Esophagus mucosa (tissue), 1 donor: ENCODE measurements at regions not wholly inside any gene's neighbourhood (a gene's known extent, or its start where the extent isn't known, plus 50 kb on each side); places are given as distances from the start of the nearest gene placed in this dataset.

ENCODE experiments used
- ATAC-seq: fragments of 200-7000 bp; cut with Tn5 transposase; one replicate; pipeline ENCODE4 v1.9.1; 2020
- donor health status: DM: yes; HTN: yes; CAD: no.

DNA sequence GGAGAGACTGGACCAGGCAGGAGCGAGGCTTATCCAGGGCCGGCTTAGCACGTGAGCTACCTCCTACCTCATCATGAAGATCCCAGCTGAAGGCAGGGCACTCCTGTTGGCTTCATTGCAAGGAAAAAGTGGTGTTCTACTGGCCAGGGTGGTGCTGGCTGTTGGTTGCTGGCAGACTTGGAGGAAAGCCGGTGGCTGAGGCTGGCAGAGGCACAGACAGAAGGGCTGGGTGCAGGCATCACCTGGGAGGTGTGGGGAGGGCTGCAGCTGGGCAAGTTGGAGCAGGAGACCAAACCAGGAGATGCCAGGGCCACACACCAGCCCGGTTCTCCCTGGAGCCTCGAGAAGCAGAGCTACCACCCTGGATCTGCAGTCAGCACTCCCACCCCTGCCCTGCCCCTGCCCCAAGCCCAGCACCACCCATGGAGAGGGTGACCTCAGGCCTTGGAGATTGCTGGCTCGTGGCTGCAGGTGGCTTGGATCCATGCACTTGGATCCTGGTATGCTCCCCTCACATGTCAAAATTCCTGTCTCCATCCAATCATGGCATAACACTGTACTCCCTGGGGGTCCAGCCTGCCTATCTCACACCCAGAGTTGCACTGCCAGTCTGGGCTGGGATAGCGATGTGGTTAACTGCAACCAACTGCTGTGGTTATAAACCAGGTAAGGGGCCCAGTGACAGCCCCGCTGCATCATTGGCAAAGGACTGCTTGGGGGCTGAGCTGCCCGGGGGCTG, 49.7 kb downstream of the GLI2 start:
- ATAC-seq, result peak; percentile 88

- ATAC-seq, result no peak
These were observed 50.6 kb downstream of the GLI2 start for GRCh38 chr2:120786038-120786960.

- no peak for ATAC-seq
These were observed 51.6 kb downstream of the GLI2 start for GRCh38 chr2:120787111-120787821.

- ATAC-seq, result no peak
These were observed 52.4 kb downstream of the GLI2 start for GRCh38 chr2:120787822-120788700.

GRCh38 chr2:120791243-120791961, 55.7 kb downstream of the GLI2 start:
- ATAC-seq, result no peak

- ATAC-seq, result peak; percentile 87
These were observed 56.3 kb downstream of the GLI2 start for GRCh38 chr2:120791962-120792297.

- peak; percentile 63 for ATAC-seq
These were observed 58.2 kb downstream of the GLI2 start for GRCh38 chr2:120793682-120794403.

GRCh38 chr2:120794716-120795115, 59.0 kb downstream of the GLI2 start:
- ATAC-seq, result no peak

GRCh38 chr2:120796094-120796493, 60.4 kb downstream of the GLI2 start:
- no peak for ATAC-seq

GRCh38 chr2:120797421-120798221, 62.0 kb downstream of the GLI2 start:
- ATAC-seq, result no peak

- no peak for ATAC-seq
These were observed 63.0 kb downstream of the GLI2 start for GRCh38 chr2:120798567-120799247.

- ATAC-seq, result no peak
These were observed 66.5 kb downstream of the GLI2 start for GRCh38 chr2:120802158-120802557.

- ATAC-seq, result peak; percentile 36
These were observed 67.3 kb downstream of the GLI2 start for GRCh38 chr2:120802867-120803484.

GRCh38 chr2:120803764-120804335, 68.2 kb downstream of the GLI2 start:
- no peak for ATAC-seq

DNA sequence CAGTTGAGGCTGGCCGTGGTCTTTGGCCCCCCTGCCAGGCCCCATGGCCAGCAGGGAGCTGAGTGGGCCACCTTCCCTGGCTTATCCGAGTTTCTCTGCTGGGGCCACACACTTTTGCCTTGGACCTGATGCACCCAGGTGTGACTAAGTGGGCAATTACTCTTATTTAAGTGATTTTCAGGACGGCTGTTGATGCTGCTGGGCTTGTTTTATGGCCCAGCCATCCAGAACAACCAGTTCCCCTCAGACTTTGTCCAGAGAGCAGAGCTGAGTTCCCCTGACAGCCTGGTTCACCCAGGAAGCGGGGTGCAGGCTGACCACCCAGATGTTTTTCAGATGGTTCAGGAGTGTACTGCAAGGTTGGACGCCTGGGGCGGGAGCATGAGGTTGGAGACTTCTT, 68.8 kb downstream of the GLI2 start:
- no peak for ATAC-seq

DNA sequence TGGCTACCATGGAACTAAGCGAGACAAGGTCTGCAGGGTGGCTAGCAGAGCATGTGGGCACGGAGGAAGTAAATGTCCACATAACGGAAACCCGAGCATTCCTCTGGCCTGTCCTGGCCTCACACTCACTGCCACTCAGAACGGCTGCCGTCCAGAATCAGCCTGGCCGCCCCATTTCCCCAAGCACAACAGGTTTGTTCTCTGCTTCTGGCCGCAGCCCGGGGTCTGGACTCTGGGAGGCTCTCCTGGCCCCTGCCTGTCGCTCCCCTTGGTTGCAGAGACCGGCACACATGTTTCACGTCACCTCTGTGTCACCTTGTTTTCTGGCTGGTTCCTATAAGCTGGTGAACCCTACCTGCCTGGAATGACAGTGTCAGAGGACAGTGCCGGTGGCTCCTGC, 69.3 kb downstream of the GLI2 start:
- ATAC-seq, result no peak

GRCh38 chr2:120805602-120806001, 69.9 kb downstream of the GLI2 start:
- ATAC-seq, result no peak

DNA sequence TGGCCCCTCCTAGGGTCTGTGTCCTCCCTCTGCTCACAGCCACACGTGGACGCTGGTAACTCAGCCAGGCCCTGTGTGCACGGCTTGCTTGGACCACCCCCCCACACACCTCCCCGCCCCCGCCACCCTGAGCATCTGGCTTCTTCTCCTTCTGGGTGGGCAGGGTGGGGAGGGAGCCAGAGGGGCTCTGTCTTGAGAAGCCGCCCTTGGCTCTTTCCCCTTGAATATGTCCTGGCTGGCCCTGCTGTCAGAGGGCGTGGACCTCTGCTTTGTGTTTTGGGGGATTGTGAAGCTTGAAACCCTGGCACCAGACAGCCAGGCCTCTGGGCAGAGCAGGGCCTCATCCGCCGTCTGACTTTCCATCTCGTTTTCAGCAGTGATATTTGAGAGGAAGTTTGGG, 72.1 kb downstream of the GLI2 start:
- no peak for ATAC-seq

GRCh38 chr2:120809151-120809550, 73.5 kb downstream of the GLI2 start:
- ATAC-seq, result no peak
